OCI-LY3 (cell line): ENCODE measurements at regions not wholly inside any gene's neighbourhood (a gene's known extent, or its start where the extent isn't known, plus 50 kb on each side); places are given as distances from the start of the nearest gene placed in this dataset.

ENCODE experiments used
- H2AFZ ChIP-seq: fragments of 200-600, 300-600 bp; shearing (Covaris generic); 2 replicates; pipeline ENCODE4 v1.6.0; 2014; ENCODE audit warnings: antibody characterized with exemption, low read depth, low read length
- H3K27ac ChIP-seq: fragments of 200-600, 300-600 bp; sonication (generic); 2 replicates; pipeline ENCODE4 v1.5.1; 2014; ENCODE audit warnings: mild to moderate bottlenecking, low read length, moderate library complexity, mixed read lengths
- H3K27me3 ChIP-seq: fragments of 200-600, 300-600 bp; sonication (generic); 2 replicates; pipeline ENCODE4 v1.6.1; 2014; ENCODE audit warnings: low read depth, low read length, mixed read lengths
- H3K36me3 ChIP-seq: fragments of 200-600, 300-600 bp; sonication (generic); replicated peaks from 2 replicates; pipeline ENCODE3; 2014; ENCODE audit warnings: low read depth, low read length, mixed read lengths
- H3K4me1 ChIP-seq: fragments of 300-600, 200-600 bp; sonication (generic); 2 replicates; pipeline ENCODE4 v1.6.1; 2014; ENCODE audit warnings: low read length, mixed read lengths
- H3K4me2 ChIP-seq: fragments of 200-600, 300-600 bp; sonication (generic); 2 replicates; pipeline ENCODE4 v1.6.1; 2014; ENCODE audit warnings: low read length, mixed read lengths
- H3K4me3 ChIP-seq: fragments of 300-600, 200-600 bp; sonication (generic); 2 replicates; pipeline ENCODE4 v1.5.1; 2014; ENCODE audit warnings: antibody characterized with exemption, mild to moderate bottlenecking, low read length, moderate library complexity
- H3K79me2 ChIP-seq: fragments of 300-600, 200-600 bp; shearing (Covaris generic); 2 replicates; pipeline ENCODE4 v1.6.1; 2014; ENCODE audit warnings: mild to moderate bottlenecking, low read length, mixed read lengths
- H3K9ac ChIP-seq: fragments of 300-600, 200-600 bp; shearing (Covaris generic); 2 replicates; pipeline ENCODE4 v1.6.0; 2014; ENCODE audit warnings: mild to moderate bottlenecking, low read length, moderate library complexity
- H3K9me3 ChIP-seq: fragments of 200-600, 300-600 bp; shearing (Covaris generic); 2 replicates; pipeline ENCODE4 v1.6.1; 2014; ENCODE audit warnings: low read length, mixed read lengths; ENCODE audit not compliant: insufficient read depth
- H4K20me1 ChIP-seq: fragments of 200-600, 300-600 bp; sonication (generic); 2 replicates; pipeline ENCODE4 v1.6.1; 2016; ENCODE audit warnings: low read length, mixed read lengths; ENCODE audit not compliant: insufficient read depth
- CTCF ChIP-seq: fragments of 200-600, 300-600 bp; sonication (generic); IDR thresholded peaks from 2 replicates; pipeline ENCODE4 v1.5.1; 2014; ENCODE audit warnings: antibody characterized with exemption, low read length, low read depth
- EZH2phosphoT487 ChIP-seq: fragments of 200-600 bp; shearing (Covaris generic); IDR thresholded peaks from 2 replicates; pipeline ENCODE4 v1.6.1; 2018; ENCODE audit warnings: antibody characterized with exemption, mixed run types, low read depth

- peaks cover 8% of the 10 kb centered on the region for H3K4me1 ChIP-seq
- no peaks in the 10 kb centered on the region for H3K79me2 ChIP-seq
- H3K36me3 ChIP-seq = no peaks in the 10 kb centered on the region
- H2AFZ ChIP-seq = no peak overlapping the region
- H4K20me1 ChIP-seq = no peaks in the 10 kb centered on the region
- H3K9ac ChIP-seq = no peak overlapping the region
- peaks cover 43% of the 10 kb centered on the region for H3K27me3 ChIP-seq
- no peaks in the 10 kb centered on the region for H3K9me3 ChIP-seq
- no peak overlapping the region for H3K4me2 ChIP-seq
- H3K4me3 ChIP-seq = no peak overlapping the region
- TF ChIP-seq EZH2phosphoT487 (no peak), CTCF (no peak)
- no peak overlapping the region for H3K27ac ChIP-seq
Measured at GRCh38 chr4:158998624-158999023, 104.3 kb upstream of the RAPGEF2 start.

GRCh38 chr4:158999166-158999682, 103.7 kb upstream of the RAPGEF2 start:
- no peak overlapping the region for H3K4me2 ChIP-seq
- H3K4me1 ChIP-seq = peaks cover 2% of the 10 kb centered on the region
- no peak overlapping the region for H3K4me3 ChIP-seq
- H3K27ac ChIP-seq = no peak overlapping the region
- no peak overlapping the region for H2AFZ ChIP-seq
- no peak overlapping the region for H3K9ac ChIP-seq
- no peaks in the 10 kb centered on the region for H3K36me3 ChIP-seq
- no peaks in the 10 kb centered on the region for H4K20me1 ChIP-seq
- H3K9me3 ChIP-seq = no peaks in the 10 kb centered on the region
- TF ChIP-seq CTCF (no peak), EZH2phosphoT487 (no peak)
- no peaks in the 10 kb centered on the region for H3K79me2 ChIP-seq
- peaks cover 43% of the 10 kb centered on the region for H3K27me3 ChIP-seq

- no peak overlapping the region for H3K27ac ChIP-seq
- no peaks in the 10 kb centered on the region for H3K4me1 ChIP-seq
- H2AFZ ChIP-seq = no peak overlapping the region
Measured at GRCh38 chr4:158999849-159000248, 103.0 kb upstream of the RAPGEF2 start.

GRCh38 chr4:159002950-159003349, 99.9 kb upstream of the RAPGEF2 start:
- no peak overlapping the region for H3K27ac ChIP-seq
- no peaks in the 10 kb centered on the region for H3K4me1 ChIP-seq
- H3K79me2 ChIP-seq = no peaks in the 10 kb centered on the region
- H3K27me3 ChIP-seq = peaks cover 45% of the 10 kb centered on the region
- no peak overlapping the region for H2AFZ ChIP-seq
- TF ChIP-seq CTCF (no peak), EZH2phosphoT487 (no peak)
- H3K9me3 ChIP-seq = no peaks in the 10 kb centered on the region
- H3K4me2 ChIP-seq = no peak overlapping the region
- H3K36me3 ChIP-seq = no peaks in the 10 kb centered on the region
- H3K4me3 ChIP-seq = no peak overlapping the region
- no peaks in the 10 kb centered on the region for H4K20me1 ChIP-seq
- no peak overlapping the region for H3K9ac ChIP-seq

More at GRCh38 chr4:158999849-159000248, 103.0 kb upstream of the RAPGEF2 start:
- Histone ChIP-seq H3K4me2 (no peak overlapping the region), H3K4me3 (no peak overlapping the region), H3K9me3 (no peaks in the 10 kb centered on the region), H4K20me1 (no peaks in the 10 kb centered on the region), H3K36me3 (no peaks in the 10 kb centered on the region), H3K9ac (no peak overlapping the region), H3K27me3 (peaks cover 40% of the 10 kb centered on the region), H3K79me2 (no peaks in the 10 kb centered on the region)
- TF ChIP-seq CTCF (no peak), EZH2phosphoT487 (no peak)
